Caco-2 (cell line): ENCODE measurements at regions not wholly inside any gene's neighbourhood (a gene's known extent, or its start where the extent isn't known, plus 50 kb on each side); places are given as distances from the start of the nearest gene placed in this dataset.

ENCODE experiments used
- BruUV-seq: library from RNA; stranded (reverse); fragments of 400-500 nt; replicated peaks from 2 replicates; lab custom pipeline; 2021; lab: Mats Ljungman, UMichigan
- CTCF ChIA-PET: fragments of 300-600 bp; sonication (Branson Sonifier 250); formaldehyde crosslinking; loops from one replicate; lab custom pipeline; 2022; ENCODE audit warnings: antibody characterized with exemption; lab: Charles Lee
- POLR2A ChIA-PET: fragments of 300-600 bp; sonication (Branson Sonifier 250); formaldehyde crosslinking; loops from one replicate; lab custom pipeline; 2022; ENCODE audit warnings: antibody characterized with exemption; lab: Charles Lee
- DNase-seq, 2 experiments: peaks; one replicate each; pipeline versions ENCODE4 v3.0.0 to v3.0.0-alpha.2; 2020 to 2022
- H3K27me3 ChIP-seq: replicated peaks from 2 replicates; pipeline ENCODE4 v1.6.0; 2011; ENCODE audit warnings: low read length; ENCODE audit not compliant: control insufficient read depth, insufficient read depth
- H3K36me3 ChIP-seq: 2 replicates; pipeline ENCODE4 v1.5.1; 2011; ENCODE audit warnings: low read length; ENCODE audit not compliant: control insufficient read depth, insufficient read depth
- H3K4me1 ChIP-seq: fragments of 250-450 bp; sonication (Bioruptor Pico); 2 replicates; pipeline ENCODE4 v1.5.1; 2020; ENCODE audit warnings: mild to moderate bottlenecking
- H3K4me3 ChIP-seq: 2 replicates; pipeline ENCODE4 v1.5.1; 2011; ENCODE audit warnings: low read depth, mild to moderate bottlenecking, control low read depth, low read length
- H3K9me3 ChIP-seq: fragments of 250-450 bp; sonication (Bioruptor Pico); 2 replicates; pipeline ENCODE4 v1.5.1; 2020; ENCODE audit warnings: mild to moderate bottlenecking, moderate library complexity
- H3K27ac Mint-ChIP-seq: one replicate; pipeline ENCODE4 v1.8.0; 2022; ENCODE audit warnings: mixed read lengths; ENCODE audit not compliant: unreplicated experiment
- H3K27me3 Mint-ChIP-seq: one replicate; pipeline ENCODE4 v1.8.0; 2022; ENCODE audit warnings: mixed read lengths; ENCODE audit not compliant: insufficient read depth, unreplicated experiment
- H3K36me3 Mint-ChIP-seq: one replicate; pipeline ENCODE4 v1.8.0; 2022; ENCODE audit warnings: mild to moderate bottlenecking, mixed read lengths; ENCODE audit not compliant: insufficient read depth, unreplicated experiment
- H3K4me1 Mint-ChIP-seq: one replicate; pipeline ENCODE4 v1.8.0; 2022; ENCODE audit warnings: low read depth, mixed read lengths; ENCODE audit not compliant: unreplicated experiment
- H3K4me3 Mint-ChIP-seq: one replicate; pipeline ENCODE4 v1.8.0; 2022; ENCODE audit warnings: mild to moderate bottlenecking, moderate library complexity, mixed read lengths; ENCODE audit not compliant: unreplicated experiment
- H3K9me3 Mint-ChIP-seq: one replicate; pipeline ENCODE4 v1.8.0; 2022; ENCODE audit warnings: mixed read lengths; ENCODE audit not compliant: unreplicated experiment
- CTCF ChIP-seq, 2 experiments: fragments of 200-600 bp in 1 of 2; IDR thresholded peaks; 1 replicate in 1 of 2; 2 replicates in 1 of 2; pipeline versions ENCODE4 v1.5.1 to v1.8.0; 2011 to 2022; ENCODE audit warnings: antibody characterized with exemption in 1 of 2, control low read depth in 1 of 2, inconsistent platforms in 1 of 2, low read depth in 1 of 2, low read length in 1 of 2, mild to moderate bottlenecking in 1 of 2, moderate library complexity in 1 of 2; ENCODE audit not compliant: insufficient read depth in 1 of 2, severe bottlenecking in 1 of 2, unreplicated experiment in 1 of 2
- intact Hi-C: fragments of 100-400 bp; cut with micrococcal nuclease; formaldehyde crosslinking; loops from one replicate; pipeline ENCODE4 v1.10.0; 2022; ENCODE audit not compliant: unreplicated experiment

GRCh38 chr4:17068891-17069290 is 170.4 kb upstream of the LDB2 start:
- no peak overlapping the region for H3K4me3 Mint-ChIP-seq
- CTCF ChIA-PET = no interaction called here
- Histone ChIP-seq H3K4me1 (no peaks in the 10 kb centered on the region), H3K36me3 (no peaks in the 10 kb centered on the region), H3K27me3 (no peaks in the 10 kb centered on the region), H3K4me3 (no peak overlapping the region), H3K9me3 (no peaks in the 10 kb centered on the region)
- H3K27ac Mint-ChIP-seq = no peak overlapping the region
- no TSS peak for BruUV-seq
- TF ChIP-seq CTCF (IDR thresholded peaks at IDR 0.05; ENCODE audit: insufficient read depth in 1 of 2, low read depth in 1 of 2, low read length in 1 of 2, severe bottlenecking in 1 of 2, unreplicated experiment in 1 of 2) = no peak
- H3K36me3 Mint-ChIP-seq = no peaks in the 10 kb centered on the region
- peaks cover 4% of the 10 kb centered on the region for H3K27me3 Mint-ChIP-seq
- no peaks in the 10 kb centered on the region for H3K4me1 Mint-ChIP-seq
- no peaks in the 10 kb centered on the region for H3K9me3 Mint-ChIP-seq
- intact Hi-C loops = no loop called here
- POLR2A ChIA-PET = no interaction called here
- DNase-seq = no peak

GRCh38 chr4:17068392-17068791 is 169.9 kb upstream of the LDB2 start:
- Mint-ChIP-seq H3K4me3 (no peak overlapping the region), H3K27ac (no peak overlapping the region), H3K36me3 (no peaks in the 10 kb centered on the region), H3K9me3 (no peaks in the 10 kb centered on the region), H3K4me1 (no peaks in the 10 kb centered on the region), H3K27me3 (peaks cover 2% of the 10 kb centered on the region)
- ChIA-PET POLR2A (no interaction called here), CTCF (no interaction called here)
- TF ChIP-seq CTCF (IDR thresholded peaks at IDR 0.05; ENCODE audit: insufficient read depth in 1 of 2, low read depth in 1 of 2, low read length in 1 of 2, severe bottlenecking in 1 of 2, unreplicated experiment in 1 of 2) = no peak
- Histone ChIP-seq H3K4me3 (no peak overlapping the region), H3K9me3 (no peaks in the 10 kb centered on the region), H3K27me3 (no peaks in the 10 kb centered on the region), H3K4me1 (no peaks in the 10 kb centered on the region), H3K36me3 (no peaks in the 10 kb centered on the region)
- intact Hi-C loops = no loop called here
- no peak for DNase-seq
- no TSS peak for BruUV-seq

GRCh38 chr4:17066972-17067371 is 168.5 kb upstream of the LDB2 start:
- H3K36me3 Mint-ChIP-seq = no peaks in the 10 kb centered on the region
- no peaks in the 10 kb centered on the region for H3K9me3 Mint-ChIP-seq
- DNase-seq = no peak
- BruUV-seq = no TSS peak
- no peak overlapping the region for H3K4me3 Mint-ChIP-seq
- no peaks in the 10 kb centered on the region for H3K4me1 Mint-ChIP-seq
- H3K36me3 ChIP-seq = no peaks in the 10 kb centered on the region
- ChIA-PET POLR2A (no interaction called here), CTCF (no interaction called here)
- H3K27ac Mint-ChIP-seq = no peak overlapping the region
- intact Hi-C loops = no loop called here
- peaks cover under 1% of the 10 kb centered on the region for H3K27me3 Mint-ChIP-seq
- no peak for TF ChIP-seq CTCF (IDR thresholded peaks at IDR 0.05; ENCODE audit: insufficient read depth in 1 of 2, low read depth in 1 of 2, low read length in 1 of 2, severe bottlenecking in 1 of 2, unreplicated experiment in 1 of 2)
- no peaks in the 10 kb centered on the region for H3K9me3 ChIP-seq
- no peak overlapping the region for H3K4me3 ChIP-seq
- H3K27me3 ChIP-seq = no peaks in the 10 kb centered on the region
- H3K4me1 ChIP-seq = no peaks in the 10 kb centered on the region
